H1 (cell line): ENCODE measurements at regions not wholly inside any gene's neighbourhood (a gene's known extent, or its start where the extent isn't known, plus 50 kb on each side); places are given as distances from the start of the nearest gene placed in this dataset.

Source experiments
- CTCF ChIA-PET: fragments of 300-600 bp; sonication (Branson Sonifier 250); formaldehyde crosslinking; loops from one replicate; lab custom pipeline; 2021; ENCODE audit not compliant: partially characterized antibody; lab: Charles Lee
- POLR2A ChIA-PET: fragments of 300-600 bp; sonication (Branson Sonifier 250); formaldehyde crosslinking; loops from one replicate; lab custom pipeline; 2021; ENCODE audit warnings: inconsistent platforms; ENCODE audit not compliant: partially characterized antibody; lab: Charles Lee
- DNase-seq, 2 experiments: peaks; one replicate each; pipeline versions ENCODE4 v3.0.0 to v3.0.0-alpha.2; 2010 to 2022; ENCODE audit warnings: low spot score in 2 of 2, low read depth in 1 of 2, mixed read lengths in 1 of 2
- FAIRE-seq: peaks from 2 replicates; lab custom pipeline; 2011; peaks lifted over from hg19 to GRCh38; lab: Jason Lieb, UNC
- H2AFZ ChIP-seq: 2 replicates; pipeline ENCODE4 v1.8.1; 2012; ENCODE audit warnings: low read length, inconsistent platforms
- H2AK5ac ChIP-seq: 2 replicates; pipeline ENCODE4 v1.6.1; 2013; ENCODE audit warnings: low read depth, low read length
- H2BK120ac ChIP-seq: replicated peaks from 2 replicates; pipeline ENCODE3; 2013; ENCODE audit warnings: low read depth, low read length, inconsistent platforms
- H2BK12ac ChIP-seq: 2 replicates; pipeline ENCODE4 v1.6.1; 2013; ENCODE audit warnings: low read depth, low read length
- H2BK15ac ChIP-seq: 2 replicates; pipeline ENCODE4 v1.6.1; 2013; ENCODE audit warnings: low read length
- H2BK20ac ChIP-seq: 2 replicates; pipeline ENCODE4 v1.6.1; 2013; ENCODE audit warnings: low read length
- H2BK5ac ChIP-seq: 2 replicates; pipeline ENCODE4 v1.6.1; 2013; ENCODE audit warnings: low read depth, low read length
- H3K14ac ChIP-seq: 2 replicates; pipeline ENCODE4 v1.6.1; 2013; ENCODE audit warnings: inconsistent platforms; ENCODE audit not compliant: insufficient read length
- H3K18ac ChIP-seq: 2 replicates; pipeline ENCODE4 v1.6.1; 2013; ENCODE audit warnings: low read length; ENCODE audit errors: extremely low read depth
- H3K23ac ChIP-seq: 2 replicates; pipeline ENCODE4 v1.6.1; 2013; ENCODE audit warnings: inconsistent platforms; ENCODE audit not compliant: insufficient read length
- H3K23me2 ChIP-seq: 2 replicates; pipeline ENCODE4 v1.6.1; 2013; ENCODE audit warnings: low read depth, low read length
- H3K27ac ChIP-seq: 2 replicates; pipeline ENCODE4 v1.6.1; 2011; ENCODE audit warnings: low read depth, low read length, inconsistent platforms
- H3K27me3 ChIP-seq, 4 experiments: replicated peaks in 1 of 4; 1 replicate in 1 of 4; 2 replicates in 3 of 4; pipeline versions ENCODE4 v1.6.1 to v1.8.1; 2011 to 2013; ENCODE audit warnings: low read length in 3 of 4, mild to moderate bottlenecking in 3 of 4, inconsistent platforms in 2 of 4, mixed read lengths in 2 of 4, moderate library complexity in 1 of 4; ENCODE audit not compliant: control insufficient read depth in 3 of 4, insufficient read depth in 3 of 4; ENCODE audit errors: extremely low read depth in 1 of 4
- H3K36me3 ChIP-seq, 4 experiments: 2 replicates each; pipeline versions ENCODE4 v1.6.1 to v1.8.1; 2011 to 2013; ENCODE audit warnings: mild to moderate bottlenecking in 4 of 4, low read length in 3 of 4, moderate library complexity in 2 of 4, control low read depth in 1 of 4, inconsistent platforms in 1 of 4; ENCODE audit not compliant: insufficient read depth in 4 of 4, control insufficient read depth in 2 of 4
- H3K4ac ChIP-seq: replicated peaks from 2 replicates; pipeline ENCODE3; 2013; ENCODE audit warnings: low read length, low read depth, mixed read lengths, inconsistent platforms; ENCODE audit not compliant: insufficient read length
- H3K4me1 ChIP-seq, 4 experiments: replicated peaks in 1 of 4; 1 replicate in 1 of 4; 2 replicates in 3 of 4; pipeline versions ENCODE4 v1.6.1 to v1.8.1; 2011 to 2013; ENCODE audit warnings: low read length in 3 of 4, inconsistent platforms in 2 of 4, mixed read lengths in 1 of 4; ENCODE audit not compliant: insufficient read depth in 4 of 4, control insufficient read depth in 3 of 4
- H3K4me2 ChIP-seq, 2 experiments: 2 replicates each; pipeline versions ENCODE4 v1.6.1 to v1.8.1; 2011 to 2013; ENCODE audit warnings: low read depth in 2 of 2, low read length in 2 of 2, control low read depth in 1 of 2, inconsistent platforms in 1 of 2, mild to moderate bottlenecking in 1 of 2; ENCODE audit not compliant: insufficient read depth in 1 of 2
- H3K4me3 ChIP-seq, 4 experiments: fragments of 200-600, 300-600 bp in 1 of 4; sonication (generic), shearing (Covaris generic), sonication (Bioruptor Twin) in 1 of 4; 2 replicates each; pipeline versions ENCODE4 v1.5.1 to v1.8.1; 2011 to 2016; ENCODE audit warnings: low read length in 4 of 4, low read depth in 3 of 4, control low read depth in 2 of 4, inconsistent platforms in 2 of 4, mild to moderate bottlenecking in 2 of 4, mixed read lengths in 1 of 4, moderate library complexity in 1 of 4; ENCODE audit not compliant: insufficient read depth in 2 of 4; ENCODE audit errors: extremely low read depth in 1 of 4
- H3K56ac ChIP-seq: replicated peaks from 2 replicates; pipeline ENCODE3; 2013; ENCODE audit warnings: low read depth, mild to moderate bottlenecking, mixed read lengths, low read length, inconsistent platforms; ENCODE audit not compliant: insufficient read length
- H3K79me1 ChIP-seq: 2 replicates; pipeline ENCODE4 v1.6.1; 2013; ENCODE audit warnings: low read depth, low read length, control low read depth
- H3K79me2 ChIP-seq, 2 experiments: 2 replicates each; pipeline versions ENCODE4 v1.6.1 to v1.8.1; 2012 to 2013; ENCODE audit warnings: low read length in 2 of 2, mild to moderate bottlenecking in 2 of 2, inconsistent platforms in 1 of 2; ENCODE audit not compliant: insufficient read depth in 2 of 2, control insufficient read depth in 1 of 2
- H3K9ac ChIP-seq, 4 experiments: replicated peaks in 1 of 4; 1 replicate in 1 of 4; 2 replicates in 3 of 4; pipeline versions ENCODE4 v1.6.1 to v1.8.1; 2011 to 2013; ENCODE audit warnings: low read depth in 3 of 4, low read length in 3 of 4, control low read depth in 2 of 4, mild to moderate bottlenecking in 2 of 4, moderate library complexity in 2 of 4, inconsistent platforms in 1 of 4; ENCODE audit errors: extremely low read depth in 1 of 4
- H3K9me3 ChIP-seq, 2 experiments: 2 replicates each; pipeline versions ENCODE4 v1.6.1 to v1.8.1; 2012 to 2013; ENCODE audit warnings: mild to moderate bottlenecking in 2 of 2, moderate library complexity in 2 of 2, control low read depth in 1 of 2, inconsistent platforms in 1 of 2, low read depth in 1 of 2, low read length in 1 of 2, mixed read lengths in 1 of 2; ENCODE audit not compliant: insufficient read depth in 2 of 2
- H4K20me1 ChIP-seq, 2 experiments: replicated peaks in 1 of 2; 2 replicates each; pipeline versions ENCODE3 to v1.8.1; 2011 to 2013; ENCODE audit warnings: inconsistent platforms in 2 of 2, low read length in 2 of 2, mild to moderate bottlenecking in 1 of 2; ENCODE audit not compliant: insufficient read depth in 2 of 2, control insufficient read depth in 1 of 2
- H4K5ac ChIP-seq: 2 replicates; pipeline ENCODE4 v1.6.1; 2013; ENCODE audit warnings: low read length, low read depth, mixed read lengths, inconsistent platforms; ENCODE audit not compliant: insufficient read length
- H4K8ac ChIP-seq: 2 replicates; pipeline ENCODE4 v1.8.0; 2013; ENCODE audit warnings: mild to moderate bottlenecking, moderate library complexity, low read length, inconsistent platforms; ENCODE audit not compliant: insufficient read depth; ENCODE audit errors: extremely low read depth
- H4K91ac ChIP-seq: replicated peaks from 2 replicates; pipeline ENCODE3; 2013; ENCODE audit warnings: low read length, mixed read lengths, inconsistent platforms; ENCODE audit not compliant: insufficient read length
- CBX8 ChIP-seq: fragments of 300-800, 300-1000 bp; sonication (generic); IDR thresholded peaks from 2 replicates; pipeline ENCODE4 v1.7.1; 2016; ENCODE audit warnings: low read depth, low read length, borderline replicate concordance
- CTBP2 ChIP-seq: IDR thresholded peaks from 2 replicates; pipeline ENCODE4 v1.7.0; 2011; ENCODE audit warnings: borderline replicate concordance, mild to moderate bottlenecking, moderate library complexity, mixed read lengths, low read length; ENCODE audit not compliant: insufficient read depth, insufficient read length
- RAD21 ChIP-seq, 2 experiments: IDR thresholded peaks in 1 of 2; conservative IDR thresholded peaks in 1 of 2; 2 replicates each; pipeline ENCODE4 v1.6.1; 2011; ENCODE audit warnings: low read depth in 2 of 2, low read length in 2 of 2, improper control_type of control experiment in 1 of 2, inconsistent platforms in 1 of 2, mild to moderate bottlenecking in 1 of 2, moderate library complexity in 1 of 2
- RFX5 ChIP-seq: IDR thresholded peaks from 2 replicates; pipeline ENCODE4 v1.6.1; 2011; ENCODE audit warnings: low read depth, low read length, improper control_type of control experiment, borderline replicate concordance
- SIN3A ChIP-seq, 2 experiments: IDR thresholded peaks in 1 of 2; conservative IDR thresholded peaks in 1 of 2; 2 replicates each; pipeline ENCODE4 v1.6.1; 2011 to 2012; ENCODE audit warnings: low read length in 2 of 2, improper control_type of control experiment in 1 of 2, low read depth in 1 of 2, mild to moderate bottlenecking in 1 of 2
- YY1 ChIP-seq: IDR thresholded peaks from 2 replicates; pipeline ENCODE4 v1.6.1; 2011; ENCODE audit warnings: low read depth, mild to moderate bottlenecking, low read length
- WGBS, 2 experiments: shearing (Covaris generic) in 1 of 2; methylation state at CpG; one replicate each; pipeline versions ENCODE4 v1.1.6 to v1.1.7; 2013 to 2015; ENCODE audit warnings: low lambda C conversion rate in 2 of 2, mixed read lengths in 2 of 2, inconsistent platforms in 1 of 2, low coverage in 1 of 2, missing lambda C conversion rate in 1 of 2; ENCODE audit not compliant: insufficient replicate concordance in 2 of 2, insufficient coverage in 1 of 2, insufficient read length in 1 of 2; ENCODE audit errors: extremely low coverage in 1 of 2, missing lambda C conversion rate in 1 of 2; 5-methylcytosine and 5-hydroxymethylcytosine counted together

- Histone ChIP-seq H4K91ac (no peak overlapping the region), H3K79me2 (no peaks in the 10 kb centered on the region), H3K14ac (no peak overlapping the region), H3K23ac (no peak overlapping the region), H4K8ac (no peak overlapping the region), H3K4me3 (no peak overlapping the region), H2BK12ac (no peak overlapping the region), H3K79me1 (no peaks in the 10 kb centered on the region), H3K4me1 (no peaks in the 10 kb centered on the region), H4K5ac (no peak overlapping the region), H2BK5ac (no peak overlapping the region), H2AK5ac (no peak overlapping the region), H3K18ac (no peak overlapping the region), H3K9me3 (no peaks in the 10 kb centered on the region), H3K4ac (no peak overlapping the region), H3K23me2 (no peaks in the 10 kb centered on the region), H4K20me1 (no peaks in the 10 kb centered on the region), H3K27ac (no peak overlapping the region), H3K36me3 (no peaks in the 10 kb centered on the region), H3K4me2 (no peak overlapping the region), H2BK20ac (no peak overlapping the region), H3K56ac (no peak overlapping the region), H2AFZ (no peak overlapping the region), H2BK120ac (no peak overlapping the region), H3K9ac (no peak overlapping the region), H2BK15ac (no peak overlapping the region), H3K27me3 (no peaks in the 10 kb centered on the region)
- POLR2A ChIA-PET = no interaction called here
- no peak for FAIRE-seq
- TF ChIP-seq SIN3A (conservative IDR thresholded peaks at IDR 0.05 in 1 of 2, IDR thresholded peaks at IDR 0.05 in 1 of 2; ENCODE audit: low read depth in 1 of 2, low read length in 2 of 2) (no peak), YY1 (no peak), RFX5 (no peak), CTBP2 (no peak), CBX8 (no peak), RAD21 (IDR thresholded peaks at IDR 0.05 in 1 of 2, conservative IDR thresholded peaks at IDR 0.05 in 1 of 2; ENCODE audit: low read depth in 2 of 2, low read length in 2 of 2) (no peak)
- WGBS, 2 experiments = 97% methylated on average over 6 of the region's 6 CpGs; no CpG with 5 or more reads in 1 of the 2 experiments
- CTCF ChIA-PET = interaction anchor here (1.2 to 2.8 kb wide), 4 partner anchors 9 to 57 kb away, joined by 3 to 18 read pairs (median 4); no protein-coding TSS in a partner anchor
- DNase-seq = no peak
These were observed 123.9 kb upstream of the BACH2 start for GRCh38 chr6:90420500-90420899.
